Left lobe of liver (tissue), 2 donors: ENCODE measurements at regions not wholly inside any gene's neighbourhood (a gene's known extent, or its start where the extent isn't known, plus 50 kb on each side); places are given as distances from the start of the nearest gene placed in this dataset.
"Not testable (repeated sequence)": the region's sequence is repeated elsewhere in the genome, so short reads cannot be mapped to it uniquely, and the experiment has no call there.

Experiments used
- ATAC-seq: fragments of 200-7000 bp; cut with Tn5 transposase; one replicate; pipeline ENCODE4 v1.9.1; 2020; ENCODE audit warnings: mild to moderate bottlenecking, moderate library complexity
- DNase-seq: peaks from one replicate; pipeline ENCODE4 v3.0.0-alpha.2; 2020; ENCODE audit warnings: low spot score
- donor health status: DM: no; HTN: no; CAD: no; lungs with moderate emphysema.
- donor health status: DM: no; HTN: yes; CAD: no.

DNA sequence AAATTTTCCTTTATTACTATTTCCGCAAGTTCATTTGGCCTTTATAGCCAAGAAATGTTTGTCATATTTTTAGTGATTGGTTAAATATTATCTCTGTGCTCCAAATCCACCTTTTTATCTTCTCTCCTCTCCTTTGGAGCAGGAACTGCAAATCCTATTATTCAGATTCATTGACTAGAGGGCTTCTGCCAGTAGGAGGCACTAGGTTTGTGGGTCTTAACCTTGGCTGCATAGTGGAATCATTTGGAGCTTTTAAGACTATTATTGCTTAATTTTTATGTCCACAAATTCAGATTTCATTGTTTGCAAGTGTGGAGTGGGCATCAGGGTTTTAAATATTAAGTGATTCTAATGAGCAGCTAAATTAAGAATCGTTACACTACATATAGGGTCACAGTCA lies 75.3 kb upstream of the SYT10 start:
- ATAC-seq (no peak), DNase-seq (no peak)

DNA sequence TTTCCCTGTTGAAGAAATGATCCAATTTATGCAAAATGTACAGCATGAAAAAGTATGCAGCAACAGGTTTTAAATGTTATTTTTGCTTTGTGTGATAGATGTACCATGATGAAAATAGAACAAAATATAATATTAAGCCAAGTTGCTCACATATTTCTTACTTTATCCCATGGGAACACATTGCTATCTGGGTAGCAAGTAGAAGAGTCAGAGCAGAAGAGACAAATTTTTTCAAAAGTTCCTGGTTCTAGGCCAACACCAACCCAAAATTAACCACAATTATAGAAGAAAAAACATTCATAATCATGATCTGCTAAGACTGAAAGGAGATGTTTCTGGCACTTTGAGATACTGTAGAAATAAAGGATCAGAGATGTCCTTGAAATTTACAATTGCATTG lies 79.9 kb upstream of the SYT10 start:
- ATAC-seq, result no peak
- no peak for DNase-seq

DNA sequence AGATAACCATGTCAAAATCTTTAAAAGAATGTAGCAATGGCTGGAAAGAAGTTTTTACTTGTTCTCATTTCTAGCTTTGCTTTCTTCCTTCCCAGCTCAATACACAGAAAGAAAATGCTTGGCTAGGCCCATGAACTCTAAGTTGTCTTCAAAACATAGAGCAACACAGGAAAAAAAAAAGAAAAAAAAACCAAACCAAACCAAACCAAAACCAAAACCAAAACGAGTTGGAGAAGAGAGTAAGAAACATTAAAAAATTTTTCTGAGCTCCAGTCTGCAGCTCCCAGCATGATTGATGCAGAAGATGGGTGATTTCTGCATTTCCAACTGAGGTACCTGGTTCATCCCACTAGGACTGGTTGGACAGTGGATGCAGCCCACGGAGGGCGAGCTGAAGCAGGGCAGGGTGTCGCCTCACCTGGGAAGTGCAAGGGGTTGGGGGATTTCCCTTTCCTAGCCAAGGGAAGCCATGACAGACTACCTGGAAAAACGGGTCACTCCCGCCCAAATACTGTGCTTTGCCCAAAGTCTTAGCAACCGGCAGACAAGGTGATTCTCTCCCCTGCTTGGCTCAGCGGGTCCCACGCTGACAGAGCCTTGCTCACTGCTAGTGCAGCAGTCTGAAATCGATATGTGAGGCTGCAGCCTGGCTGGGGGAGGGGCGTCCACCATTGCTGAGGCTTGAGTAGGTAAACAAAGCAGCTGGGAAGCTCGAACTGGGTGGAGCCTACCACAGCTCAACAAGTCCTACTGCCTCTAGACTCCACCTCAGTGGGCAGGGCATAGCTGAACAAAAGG lies 81.1 kb upstream of the SYT10 start:
- DNase-seq, result peak; percentile 60
- ATAC-seq, result peak; percentile 55

DNA sequence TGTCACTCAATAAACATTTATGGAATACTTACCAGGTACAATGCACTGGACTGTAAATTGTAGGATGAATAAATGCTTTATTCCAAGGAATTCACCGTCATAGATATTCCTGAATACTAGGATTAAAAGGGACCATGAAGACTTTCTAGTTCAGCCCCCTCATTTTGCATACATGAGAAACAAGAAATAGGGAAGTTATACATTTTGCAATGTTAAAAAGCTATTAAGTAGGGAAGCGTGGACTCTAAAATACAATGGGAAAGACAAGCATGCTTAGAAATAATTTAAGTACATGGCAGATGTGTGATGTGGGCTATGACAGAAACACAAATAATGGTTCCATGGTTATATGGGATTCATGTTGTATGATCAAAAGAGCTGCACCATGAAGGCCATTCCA lies 89.4 kb upstream of the SYT10 start:
- no peak for ATAC-seq
- DNase-seq, result no peak

DNA sequence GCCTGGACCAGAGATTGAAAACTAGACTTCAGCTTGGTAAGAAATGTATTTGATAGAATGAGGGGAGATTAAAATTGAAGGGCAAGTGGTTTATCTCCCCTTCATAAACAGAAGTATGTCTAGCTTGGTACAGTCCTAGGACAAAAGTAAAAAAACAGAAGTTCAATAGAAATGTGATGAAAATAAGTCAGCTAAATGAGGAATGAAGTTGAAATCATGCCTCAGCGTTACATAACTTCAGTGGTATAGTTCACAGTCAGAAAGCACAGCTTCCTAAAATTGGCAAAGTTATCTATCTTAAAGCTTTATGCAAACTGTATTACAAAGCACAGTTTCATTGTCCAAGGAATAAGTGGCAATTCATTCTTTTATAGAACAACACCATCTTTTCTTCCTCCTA lies 90.2 kb upstream of the SYT10 start:
- DNase-seq (no peak), ATAC-seq (no peak)

DNA sequence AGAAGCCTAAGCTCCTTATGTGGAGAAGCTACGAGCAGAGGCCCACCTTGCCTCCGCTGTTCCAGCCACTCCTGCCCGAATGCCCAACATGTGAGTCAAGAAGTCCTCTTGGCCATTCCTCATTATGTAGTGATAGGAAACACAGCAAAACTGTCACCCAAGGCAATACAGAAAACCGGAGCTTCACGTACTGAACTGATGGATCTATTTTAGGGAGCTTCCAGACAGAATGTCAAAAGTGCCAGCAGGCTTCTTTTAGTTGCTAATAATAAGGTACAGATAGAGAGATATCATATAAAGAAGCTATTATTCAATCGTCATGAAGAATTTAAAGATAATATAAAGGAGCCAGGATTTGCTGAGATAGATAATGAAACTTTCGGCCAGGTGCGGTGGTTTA lies 91.6 kb upstream of the SYT10 start:
- ATAC-seq (no peak), DNase-seq (no peak)

DNA sequence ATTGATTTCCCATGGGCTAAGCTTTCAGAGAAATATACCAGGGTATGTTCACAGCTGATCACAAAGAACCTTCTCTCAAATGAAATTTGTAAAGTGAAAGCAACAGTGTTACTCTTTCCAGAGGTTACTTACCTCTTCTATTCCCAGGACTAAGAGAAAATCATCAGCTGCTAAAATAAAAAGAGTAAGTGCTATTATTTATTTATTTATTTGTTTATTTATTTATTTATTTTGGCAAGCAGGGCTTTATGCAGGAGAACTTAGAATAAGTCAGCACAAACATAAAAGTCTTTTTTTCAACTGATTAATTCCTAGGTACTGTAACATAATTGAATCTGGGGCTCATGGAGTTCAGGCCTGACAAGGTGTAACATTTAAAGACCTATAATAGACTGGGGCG lies 93.9 kb upstream of the SYT10 start:
- no peak for DNase-seq
- ATAC-seq, result no peak

DNA sequence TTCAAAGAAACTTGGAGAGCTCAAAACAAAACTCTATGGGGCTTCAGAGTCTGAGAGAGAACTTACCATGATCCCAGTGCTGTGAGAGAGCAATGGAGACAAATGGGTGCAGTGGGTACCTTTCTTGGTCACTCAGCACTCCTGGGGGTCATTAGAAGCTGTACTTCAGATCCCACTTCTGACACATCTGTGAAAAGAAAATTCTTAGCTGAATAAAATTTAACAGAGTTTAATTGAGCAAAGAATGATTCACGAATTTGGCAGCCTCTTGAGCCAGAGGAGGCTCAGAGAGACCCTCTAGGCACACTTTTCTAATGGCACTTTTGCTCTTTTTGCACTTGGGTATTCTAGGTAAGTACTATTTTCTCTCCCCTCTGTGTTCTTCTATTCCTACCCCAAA lies 96.8 kb upstream of the SYT10 start:
- ATAC-seq (no peak), DNase-seq (no peak)

DNA sequence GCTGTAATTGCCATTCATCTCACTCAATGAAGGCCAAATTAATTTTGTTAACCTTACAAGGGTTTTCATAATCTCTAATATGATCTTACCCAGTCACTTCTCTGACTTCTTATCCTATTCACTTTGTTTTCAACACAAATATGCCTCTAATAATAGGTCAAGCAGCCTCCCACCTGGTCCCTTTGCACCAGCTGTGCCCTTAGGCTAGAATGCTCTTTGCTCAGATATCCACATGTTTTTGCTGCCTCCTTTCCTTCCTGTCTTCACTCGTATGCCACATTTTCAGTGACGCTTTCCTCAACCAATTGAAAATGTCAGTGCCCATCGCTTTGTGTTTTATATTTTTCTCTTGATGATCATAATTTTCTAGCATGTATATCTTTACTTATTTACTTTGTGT lies 106.4 kb upstream of the SYT10 start:
- ATAC-seq (no peak), DNase-seq (no peak)

DNA sequence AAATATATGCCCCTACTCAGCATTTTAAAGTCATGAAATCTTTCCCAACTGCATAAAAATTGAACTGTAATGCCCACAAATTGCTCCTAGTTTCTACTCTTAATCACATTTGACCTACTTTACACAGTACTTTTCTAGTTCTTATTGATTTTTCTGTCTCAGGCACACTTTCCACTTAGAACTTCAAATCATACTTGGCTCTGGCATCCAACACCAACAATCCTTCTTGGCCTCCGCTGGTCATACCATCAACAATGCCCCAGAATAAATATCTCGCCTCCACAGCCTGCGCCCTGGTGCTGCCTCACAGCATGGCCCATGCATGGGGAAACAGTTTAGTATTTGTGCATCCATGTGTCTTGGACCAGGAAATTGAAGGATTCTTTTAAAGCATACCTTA lies 107.5 kb upstream of the SYT10 start:
- ATAC-seq, result no peak
- no peak for DNase-seq

DNA sequence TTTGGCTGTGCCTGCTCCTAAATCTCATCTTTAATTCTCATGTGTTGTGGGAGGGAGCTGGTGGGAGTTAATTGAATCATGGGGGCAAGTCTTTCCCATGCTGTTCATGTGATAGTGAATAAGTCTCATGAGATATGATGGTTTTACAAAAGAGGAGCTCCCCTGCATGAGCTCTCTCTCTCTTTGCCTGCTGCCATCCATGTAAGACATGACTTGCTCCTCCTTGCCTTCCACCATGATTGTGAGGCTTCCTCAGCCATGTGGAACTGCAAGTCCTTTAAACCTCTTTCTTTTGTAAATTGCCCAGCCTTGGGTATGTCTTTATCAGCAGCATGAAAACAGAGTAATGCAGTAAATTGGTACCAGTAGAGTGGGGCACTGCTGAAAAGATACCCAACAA lies 110.6 kb upstream of the SYT10 start:
- not testable (repeated sequence) for DNase-seq, ATAC-seq

DNA sequence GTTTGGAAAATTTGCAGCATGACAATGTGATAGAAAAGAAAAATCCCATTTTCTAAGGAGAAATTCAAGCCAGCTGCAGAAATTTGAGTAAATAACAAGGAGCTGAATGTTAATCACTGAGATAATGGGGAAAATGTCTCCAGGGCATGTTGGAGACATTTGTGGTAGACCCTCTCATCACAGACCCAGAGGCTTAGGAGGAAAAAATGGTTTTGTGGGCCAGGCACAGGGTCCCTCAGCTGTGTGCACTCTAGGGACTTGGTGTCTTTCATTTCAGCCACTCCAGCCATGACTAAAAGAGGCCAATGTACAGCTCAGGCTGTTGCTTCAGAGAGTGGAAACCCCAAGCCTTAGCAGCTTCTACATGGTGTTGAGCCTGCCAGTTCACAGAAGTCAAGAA lies 111.4 kb upstream of the SYT10 start:
- no peak for ATAC-seq
- no peak for DNase-seq

DNA sequence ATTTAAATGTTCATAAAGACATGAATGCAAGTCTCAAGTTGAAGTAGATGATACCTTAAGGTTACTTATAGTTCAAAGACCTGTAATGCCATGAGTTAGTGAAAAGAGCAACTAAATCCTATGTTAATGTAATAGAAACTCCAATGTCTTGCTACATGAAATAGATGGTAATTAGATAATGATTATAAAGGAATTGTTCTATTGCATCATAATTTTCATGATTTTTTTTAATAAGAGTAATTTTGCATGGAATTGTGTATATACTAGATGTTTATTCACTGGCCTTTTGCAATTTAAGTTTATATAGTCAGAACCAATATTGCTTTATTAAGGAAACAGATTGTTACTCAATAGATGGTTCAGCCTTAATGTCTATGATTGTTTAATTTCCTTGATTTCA lies 115.5 kb upstream of the SYT10 start:
- DNase-seq, result no peak
- ATAC-seq, result no peak

DNA sequence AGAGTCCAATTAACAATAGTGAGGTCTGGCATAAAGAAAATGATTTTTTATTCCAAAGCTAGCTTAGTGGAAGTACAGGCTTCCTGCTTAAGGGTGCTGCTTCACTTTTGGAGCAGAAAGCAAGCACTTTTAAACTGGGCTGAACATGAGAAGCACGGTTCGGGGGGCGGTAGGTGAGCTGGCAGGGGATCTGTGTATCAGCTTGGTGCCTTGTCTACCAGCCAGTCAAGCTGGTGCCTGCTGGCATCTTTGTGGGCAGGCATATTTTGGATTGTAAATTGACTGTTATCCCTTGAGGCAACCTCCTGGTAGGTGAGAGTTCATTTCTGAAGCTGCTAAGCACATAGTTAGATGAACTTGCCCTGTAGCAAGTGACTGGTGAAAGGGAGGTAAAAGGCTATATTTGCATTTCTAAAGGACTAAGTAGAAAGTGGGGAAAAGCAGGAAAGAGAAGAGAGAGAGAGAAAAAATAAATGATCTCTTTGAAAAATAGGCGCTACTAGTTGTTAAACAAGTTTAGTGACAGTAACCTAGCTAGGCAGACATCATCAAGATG lies 121.1 kb upstream of the SYT10 start:
- ATAC-seq (no peak), DNase-seq (no peak)

DNA sequence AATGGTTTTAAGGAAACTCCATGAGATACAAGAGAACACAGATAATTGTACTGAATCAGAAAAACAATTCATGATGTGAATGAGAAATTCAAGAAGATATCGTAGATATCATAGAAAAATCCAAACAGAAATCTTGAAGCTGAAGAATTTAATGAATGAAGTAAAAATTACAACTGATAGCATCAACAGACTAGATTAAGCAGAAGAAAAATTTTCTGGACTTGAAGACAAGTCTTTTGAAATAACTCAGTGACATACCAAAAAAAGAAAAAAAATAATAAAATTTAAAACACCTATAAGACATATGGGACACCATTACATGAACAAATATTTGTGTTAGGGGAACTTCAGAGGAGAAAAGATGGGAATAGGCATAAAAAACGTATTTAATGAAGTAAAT lies 122.8 kb upstream of the SYT10 start:
- no peak for DNase-seq
- no peak for ATAC-seq

DNA sequence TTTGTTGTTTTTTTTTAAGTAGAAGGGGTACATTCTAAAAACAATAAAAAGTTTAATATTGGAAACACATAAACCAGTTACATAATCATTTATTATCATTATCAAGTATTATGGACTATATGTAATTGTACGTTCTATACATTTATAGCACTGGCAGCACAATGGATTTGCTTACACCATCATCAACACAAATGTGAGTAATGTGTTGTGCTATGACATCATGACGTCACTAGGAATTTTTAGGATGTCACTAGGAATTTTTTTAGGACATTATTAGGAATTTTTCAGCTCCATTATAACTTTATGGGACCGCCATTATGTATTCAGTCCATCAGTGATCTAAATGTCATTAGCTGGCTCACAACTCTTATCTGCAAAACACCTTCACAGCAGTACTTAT lies 126.8 kb upstream of the SYT10 start:
- DNase-seq (no peak), ATAC-seq (no peak)

DNA sequence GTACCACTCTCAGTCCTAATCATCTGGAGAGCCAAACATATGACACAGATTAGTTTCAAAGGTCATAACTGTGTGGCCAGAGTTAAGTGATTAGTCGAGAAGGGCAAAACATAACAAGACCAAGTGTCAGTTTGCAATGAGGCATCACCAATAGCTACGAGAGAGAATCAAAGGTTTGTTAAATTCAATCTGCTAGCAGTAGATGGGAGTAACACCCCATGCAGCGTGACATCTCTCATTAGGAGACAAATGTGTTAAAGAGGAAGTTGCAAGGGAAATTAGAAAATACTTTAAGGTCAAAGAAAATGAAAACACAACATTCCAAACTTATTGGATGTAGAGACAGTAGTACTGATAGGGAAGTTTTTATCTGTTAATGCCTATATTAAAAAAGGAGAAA lies 135.7 kb upstream of the SYT10 start:
- ATAC-seq, result no peak
- DNase-seq, result no peak

DNA sequence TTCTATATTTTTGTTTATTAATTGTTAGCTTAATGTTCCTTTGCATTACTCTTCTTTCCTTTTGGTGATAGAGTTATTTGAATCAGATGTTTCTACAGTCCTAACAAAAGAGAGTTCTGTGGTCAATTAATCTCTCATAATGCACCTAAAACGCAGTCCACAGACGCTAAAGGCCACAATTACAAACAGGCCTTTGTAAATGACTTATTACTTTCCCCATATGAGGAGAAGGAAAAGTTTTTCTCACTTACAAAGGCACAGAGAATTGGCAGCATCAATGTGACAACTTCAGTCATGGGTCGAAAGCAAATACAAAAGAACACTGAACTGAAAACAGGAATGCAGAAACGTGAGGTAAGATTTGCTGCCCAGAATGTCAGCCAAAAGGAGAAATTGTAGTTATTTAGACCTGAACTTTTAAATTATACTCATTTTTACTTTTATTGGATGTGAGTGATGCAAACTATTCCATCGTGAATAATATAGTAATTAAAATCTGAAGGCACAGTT lies 142.0 kb upstream of the SYT10 start:
- no peak for ATAC-seq
- DNase-seq, result no peak

DNA sequence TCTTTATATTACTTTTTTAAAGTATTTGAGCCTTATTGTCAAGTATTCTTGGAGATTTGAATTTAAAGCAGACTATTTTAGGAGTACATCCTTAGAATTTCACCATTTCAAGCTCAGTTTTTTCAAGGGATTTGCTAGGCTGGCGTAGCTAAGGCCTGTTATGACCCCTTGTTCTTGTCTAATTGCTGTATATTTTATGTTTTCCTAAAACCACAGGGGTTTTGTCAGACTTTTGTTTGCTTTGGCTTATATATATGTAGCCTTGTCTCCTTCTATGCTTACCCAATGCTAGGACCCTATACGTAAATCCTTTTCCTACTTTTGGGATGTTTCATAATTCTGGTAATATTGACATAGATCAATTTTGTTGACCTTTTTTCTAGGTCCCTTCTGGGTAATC lies 147.0 kb upstream of the SYT10 start:
- DNase-seq, result no peak
- no peak for ATAC-seq

DNA sequence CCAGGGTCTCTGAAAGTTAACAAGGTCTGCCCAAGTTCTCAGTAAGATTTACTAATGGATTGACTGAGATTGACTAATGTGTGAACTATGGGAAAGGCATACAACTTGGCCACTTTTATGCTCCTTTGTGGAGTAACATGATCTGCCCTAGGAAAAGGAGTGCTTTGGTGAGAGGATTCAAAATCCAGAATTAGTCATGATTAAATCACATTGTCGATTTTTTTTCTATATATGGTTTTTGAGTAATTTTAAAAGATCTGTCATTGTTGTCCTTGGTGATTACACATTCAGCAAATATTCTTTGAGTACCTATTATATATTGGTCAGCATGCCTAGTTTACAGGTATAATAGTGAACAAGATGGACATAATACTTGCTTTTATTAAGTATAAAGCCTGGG lies 147.7 kb upstream of the SYT10 start:
- ATAC-seq (no peak), DNase-seq (no peak)

DNA sequence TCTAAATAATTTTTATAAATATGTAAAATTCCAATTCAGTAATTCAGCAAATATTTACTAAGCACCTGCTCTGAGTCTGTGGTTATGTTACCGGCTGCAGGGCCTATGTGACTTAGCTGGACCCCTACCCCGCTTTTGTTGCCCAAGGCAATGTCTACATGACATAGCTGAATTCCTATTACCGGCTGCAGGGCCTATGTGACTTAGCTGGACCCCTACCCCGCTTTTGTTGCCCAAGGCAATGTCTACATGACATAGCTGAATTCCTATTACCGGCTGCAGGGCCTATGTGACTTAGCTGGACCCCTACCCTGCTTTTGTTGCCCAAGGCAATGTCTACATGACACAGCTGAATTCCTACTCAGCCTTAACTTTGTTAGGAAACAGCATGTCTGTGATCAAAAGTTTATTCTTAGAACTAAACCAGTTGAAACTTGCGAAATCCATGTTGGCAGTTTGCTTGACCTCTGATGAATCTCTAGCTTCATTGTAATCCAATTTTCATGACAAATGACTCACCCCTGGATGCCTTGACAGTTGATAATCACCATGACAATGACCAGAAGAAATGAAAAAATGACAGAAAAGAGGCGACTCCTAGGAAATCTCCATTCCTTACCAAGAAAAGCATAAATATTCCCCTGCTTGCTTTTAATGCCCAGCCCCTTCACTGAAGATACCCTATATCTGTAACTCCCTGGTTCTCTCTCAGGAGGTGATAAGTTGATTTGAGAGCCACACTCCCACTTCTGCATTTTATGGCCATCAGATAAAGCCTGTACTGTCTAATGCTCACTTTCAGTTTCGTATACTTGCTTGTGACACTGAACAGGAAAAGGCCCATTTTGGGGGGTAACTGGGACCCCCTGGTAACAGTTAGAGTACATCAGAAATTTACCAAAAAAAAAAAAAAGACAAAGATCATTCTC lies 148.4 kb upstream of the SYT10 start:
- ATAC-seq (no peak), DNase-seq (no peak)
